ENCODE measurements at regions not wholly inside any gene's neighbourhood (a gene's known extent, or its start where the extent isn't known, plus 50 kb on each side); places are given as distances from the start of the nearest gene placed in this dataset.

DNA sequence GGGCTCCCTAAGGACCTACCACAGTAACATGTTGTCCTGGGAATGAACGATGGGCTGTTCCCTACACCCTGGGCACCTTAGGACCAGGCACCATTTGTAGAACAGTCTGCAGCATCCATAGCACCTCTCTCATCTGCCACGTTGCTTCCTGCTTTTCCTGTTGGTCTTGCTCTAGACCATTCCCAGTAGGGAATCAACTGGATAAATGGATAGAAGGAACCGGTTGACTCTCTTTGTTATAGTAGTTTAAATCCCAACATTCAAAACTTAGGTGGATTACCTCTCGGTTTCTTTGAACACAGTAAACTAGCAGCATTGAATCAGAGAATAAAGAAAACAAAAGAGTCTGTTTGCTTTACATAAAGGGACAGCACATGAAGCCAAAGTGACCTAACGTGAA lies 159.1 kb downstream of the HS3ST3B1 start:
- Histone ChIP-seq H4K20me1 (replicated peaks in 1 of 2; ENCODE audit: control insufficient read depth in 1 of 2, insufficient read depth in 2 of 2, low read length in 2 of 2) (no peaks in the 10 kb centered on the region), H2AK5ac (ENCODE audit: low read depth, low read length) (no peak overlapping the region), H3K4me2 (ENCODE audit: insufficient read depth in 1 of 2, low read depth in 2 of 2, low read length in 2 of 2) (no peak overlapping the region; a peak in 1 of 4 replicates), H2AFZ (ENCODE audit: low read length) (no peak overlapping the region), H2BK120ac (replicated peaks; ENCODE audit: low read depth, low read length) (no peak overlapping the region), H3K56ac (replicated peaks; ENCODE audit: insufficient read length, low read depth, low read length) (no peak overlapping the region), H3K18ac (ENCODE audit: extremely low read depth, low read length) (no peak overlapping the region), H3K79me2 (ENCODE audit: control insufficient read depth in 1 of 2, insufficient read depth in 2 of 2, low read length in 2 of 2) (no peaks in the 10 kb centered on the region), H3K4ac (replicated peaks; ENCODE audit: insufficient read length, low read depth, low read length) (no peak overlapping the region), H2BK15ac (ENCODE audit: low read length) (no peak overlapping the region), H3K14ac (ENCODE audit: insufficient read length) (no peak overlapping the region), H2BK12ac (ENCODE audit: low read depth, low read length) (no peak overlapping the region; the same call in 1 of the 2 replicates), H3K23me2 (ENCODE audit: low read depth, low read length) (no peaks in the 10 kb centered on the region), H3K9ac (replicated peaks in 1 of 4; ENCODE audit: extremely low read depth in 1 of 4, low read depth in 3 of 4, low read length in 3 of 4) (no peak overlapping the region), H2BK5ac (ENCODE audit: low read depth, low read length) (no peak overlapping the region), H3K27ac (ENCODE audit: low read depth, low read length) (no peak overlapping the region), H4K91ac (replicated peaks; ENCODE audit: insufficient read length, low read length) (no peak overlapping the region), H2BK20ac (ENCODE audit: low read length) (no peak overlapping the region), H3K4me1 (replicated peaks in 1 of 4; ENCODE audit: control insufficient read depth in 3 of 4, insufficient read depth in 4 of 4, low read length in 3 of 4) (peaks cover 0 to 2% (median 0%) of the 10 kb centered on the region in 4 experiments; a peak in 2 of 7 replicates), H3K36me3 (ENCODE audit: control insufficient read depth in 2 of 4, insufficient read depth in 4 of 4, low read length in 3 of 4) (no peaks in the 10 kb centered on the region), H4K5ac (ENCODE audit: insufficient read length, low read depth, low read length) (no peak overlapping the region), H4K8ac (ENCODE audit: extremely low read depth, insufficient read depth, low read length) (no peak overlapping the region), H3K4me3 (ENCODE audit: extremely low read depth in 1 of 4, insufficient read depth in 2 of 4, low read depth in 3 of 4, low read length in 4 of 4) (no peak overlapping the region), H3K23ac (ENCODE audit: insufficient read length) (no peak overlapping the region), H3K79me1 (ENCODE audit: low read depth, low read length) (no peaks in the 10 kb centered on the region), H3K9me3 (ENCODE audit: insufficient read depth in 2 of 2, low read depth in 1 of 2, low read length in 1 of 2) (peaks cover 0 to 3% of the 10 kb centered on the region in 2 experiments; a peak in 2 of 4 replicates), H3K27me3 (replicated peaks in 1 of 4; ENCODE audit: control insufficient read depth in 3 of 4, extremely low read depth in 1 of 4, insufficient read depth in 3 of 4, low read length in 3 of 4) (no peaks in the 10 kb centered on the region)
- WGBS, 2 experiments (ENCODE audit: extremely low coverage in 1 of 2, insufficient coverage in 1 of 2, insufficient read length in 1 of 2, insufficient replicate concordance in 2 of 2, low coverage in 1 of 2, low lambda C conversion rate in 2 of 2, missing lambda C conversion rate in 1 of 2), result 70% methylated on average over 5 of the region's 5 CpGs; no CpG with 5 or more reads in 1 of the 2 experiments
- DNase-seq (ENCODE audit: low read depth in 1 of 2, low spot score in 2 of 2) (no peak), FAIRE-seq (no peak)
- ChIA-PET POLR2A (ENCODE audit: partially characterized antibody) (no interaction called here), CTCF (ENCODE audit: partially characterized antibody) (no interaction called here)
- TF ChIP-seq POLR2AphosphoS5 (IDR thresholded peaks at IDR 0.05; ENCODE audit: low read depth, low read length) (no peak), POLR2A (IDR thresholded peaks at IDR 0.05; ENCODE audit: control extremely low read depth in 1 of 2, low read depth in 2 of 2, low read length in 2 of 2) (no peak), BCL11A (IDR thresholded peaks at IDR 0.05; ENCODE audit: low read depth in 2 of 2, low read length in 2 of 2) (no peak), EGR1 (IDR thresholded peaks at IDR 0.05; ENCODE audit: borderline replicate concordance, low read depth, low read length) (no peak), RBBP5 (IDR thresholded peaks at IDR 0.05; ENCODE audit: borderline replicate concordance, low read depth, low read length) (no peak), SP1 (IDR thresholded peaks at IDR 0.05; ENCODE audit: low read depth, low read length) (no peak), GTF2F1 (IDR thresholded peaks at IDR 0.05; ENCODE audit: borderline replicate concordance, low read depth, low read length) (no peak), CBX5 (IDR thresholded peaks at IDR 0.05; ENCODE audit: low read depth, low read length) (no peak), MAFK (IDR thresholded peaks at IDR 0.05; ENCODE audit: low read depth, low read length) (no peak), SP2 (IDR thresholded peaks at IDR 0.05; ENCODE audit: low read length) (no peak), SIX5 (IDR thresholded peaks at IDR 0.05; ENCODE audit: low read depth, low read length) (no peak), TAF7 (optimal IDR thresholded peaks at IDR 0.05; ENCODE audit: borderline replicate concordance, low read depth, low read length) (no peak), RXRA (IDR thresholded peaks at IDR 0.05; ENCODE audit: insufficient read depth, low read depth, low read length) (no peak)

Data from H1 (cell line).